ENCODE measurements at regions not wholly inside any gene's neighbourhood (a gene's known extent, or its start where the extent isn't known, plus 50 kb on each side); places are given as distances from the start of the nearest gene placed in this dataset.

DNA sequence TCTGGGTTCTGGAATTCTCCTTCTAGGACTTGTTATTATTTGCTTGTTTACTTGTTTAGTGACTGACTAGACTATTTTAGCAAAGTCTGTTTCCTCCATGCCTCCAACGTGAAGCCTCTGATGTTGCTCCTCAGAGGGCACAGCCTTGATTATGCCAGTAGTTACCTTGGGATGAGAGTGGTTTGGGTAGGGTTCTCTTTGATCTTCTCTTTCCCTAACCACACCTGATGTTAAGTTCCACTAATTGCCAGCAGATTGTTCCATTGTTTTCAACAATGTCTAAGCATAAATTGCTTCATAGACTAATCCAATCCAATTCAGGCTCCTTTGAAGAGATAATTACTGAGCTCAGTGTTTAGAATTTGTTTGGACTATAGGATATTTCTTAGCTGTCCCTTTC, 352.7 kb upstream of the DIPK2B start:
- TF ChIP-seq, protein P1, sequence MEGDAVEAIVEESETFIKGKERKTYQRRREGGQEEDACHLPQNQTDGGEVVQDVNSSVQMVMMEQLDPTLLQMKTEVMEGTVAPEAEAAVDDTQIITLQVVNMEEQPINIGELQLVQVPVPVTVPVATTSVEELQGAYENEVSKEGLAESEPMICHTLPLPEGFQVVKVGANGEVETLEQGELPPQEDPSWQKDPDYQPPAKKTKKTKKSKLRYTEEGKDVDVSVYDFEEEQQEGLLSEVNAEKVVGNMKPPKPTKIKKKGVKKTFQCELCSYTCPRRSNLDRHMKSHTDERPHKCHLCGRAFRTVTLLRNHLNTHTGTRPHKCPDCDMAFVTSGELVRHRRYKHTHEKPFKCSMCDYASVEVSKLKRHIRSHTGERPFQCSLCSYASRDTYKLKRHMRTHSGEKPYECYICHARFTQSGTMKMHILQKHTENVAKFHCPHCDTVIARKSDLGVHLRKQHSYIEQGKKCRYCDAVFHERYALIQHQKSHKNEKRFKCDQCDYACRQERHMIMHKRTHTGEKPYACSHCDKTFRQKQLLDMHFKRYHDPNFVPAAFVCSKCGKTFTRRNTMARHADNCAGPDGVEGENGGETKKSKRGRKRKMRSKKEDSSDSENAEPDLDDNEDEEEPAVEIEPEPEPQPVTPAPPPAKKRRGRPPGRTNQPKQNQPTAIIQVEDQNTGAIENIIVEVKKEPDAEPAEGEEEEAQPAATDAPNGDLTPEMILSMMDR (IDR thresholded peaks at IDR 0.05), result no peak
- TF ChIP-seq POLR2AphosphoS5 (IDR thresholded peaks at IDR 0.05) (no peak), POLR2A (IDR thresholded peaks at IDR 0.05) (no peak)
